ENCODE measurements at regions not wholly inside any gene's neighbourhood (a gene's known extent, or its start where the extent isn't known, plus 50 kb on each side); places are given as distances from the start of the nearest gene placed in this dataset.
"Not testable (repeated sequence)": the region's sequence is repeated elsewhere in the genome, so short reads cannot be mapped to it uniquely, and the experiment has no call there.

- no peak for FAIRE-seq
- DNase-seq (ENCODE audit: insufficient read length, low spot score): no peak
Measured at GRCh38 chr6:85112540-85112939, 337.3 kb upstream of the NT5E start.

- FAIRE-seq (no peak), DNase-seq (ENCODE audit: insufficient read length, low spot score) (no peak)
Measured at GRCh38 chr6:85111481-85112011, 338.3 kb upstream of the NT5E start.

GRCh38 chr6:85110943-85111342 is 338.9 kb upstream of the NT5E start:
- DNase-seq (ENCODE audit: insufficient read length, low spot score): no peak
- FAIRE-seq: no peak

DNA sequence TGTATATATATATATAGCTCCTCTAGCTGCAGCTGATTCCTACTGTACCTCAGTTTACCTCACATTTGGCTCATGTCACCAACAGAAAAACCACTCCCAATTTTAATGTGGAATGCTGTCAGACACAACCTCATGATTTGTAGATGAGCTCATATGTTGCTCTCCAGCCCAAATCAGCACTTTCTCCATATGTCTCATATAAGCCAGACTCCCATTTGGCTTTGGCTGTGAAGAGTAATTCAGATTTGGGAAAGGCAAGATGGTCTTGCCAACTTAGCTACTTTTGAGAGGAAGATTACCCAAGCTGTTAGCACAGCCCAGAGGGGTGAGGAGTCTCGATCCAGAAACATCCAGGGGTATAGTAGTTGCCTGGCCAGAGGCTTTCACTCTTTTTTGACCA is 342.2 kb upstream of the NT5E start:
- FAIRE-seq: no peak
- DNase-seq (ENCODE audit: insufficient read length, low spot score): no peak

DNA sequence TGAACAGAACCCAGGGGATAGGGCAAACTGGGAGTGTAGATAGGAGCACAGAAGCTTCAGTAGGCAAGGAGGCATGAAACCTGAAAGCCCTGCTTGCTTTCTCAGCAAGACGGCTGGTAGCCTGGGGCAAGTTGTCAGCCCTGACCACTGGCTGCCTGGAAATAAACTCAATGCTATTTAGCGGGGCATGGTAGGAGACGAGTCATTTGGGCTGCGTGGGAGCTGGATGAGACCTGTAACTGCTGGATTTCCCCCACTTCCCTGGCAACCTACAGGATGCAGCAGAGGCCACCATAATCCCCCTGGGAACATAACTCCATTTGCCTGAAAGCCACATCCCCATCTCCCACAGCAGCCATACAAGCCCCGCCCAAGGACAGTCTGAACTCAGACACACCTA is 332.6 kb upstream of the TBX18 start:
- DNase-seq (ENCODE audit: insufficient read length, low spot score): no peak
- FAIRE-seq: no peak

DNA sequence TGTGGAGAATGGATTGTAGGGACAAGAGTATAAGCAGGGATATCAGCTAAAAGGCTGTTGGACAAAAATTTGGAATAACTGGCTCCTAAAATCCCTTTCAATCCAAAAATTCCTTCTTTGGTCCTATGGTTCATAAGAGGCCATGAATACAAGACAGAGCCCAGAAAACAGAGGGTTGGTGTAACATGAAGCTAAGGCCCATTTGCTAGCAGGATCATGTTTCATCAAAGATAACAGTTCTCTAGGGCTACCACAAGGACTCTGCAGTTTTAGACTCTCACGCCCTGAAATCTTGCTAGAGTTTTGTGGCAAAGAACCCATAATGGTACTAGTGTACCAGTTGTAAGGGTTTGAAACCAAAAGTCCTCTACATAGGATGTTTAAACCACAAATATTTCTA is 327.8 kb upstream of the TBX18 start:
- DNase-seq (ENCODE audit: insufficient read length, low spot score) (no peak), FAIRE-seq (no peak)

DNA sequence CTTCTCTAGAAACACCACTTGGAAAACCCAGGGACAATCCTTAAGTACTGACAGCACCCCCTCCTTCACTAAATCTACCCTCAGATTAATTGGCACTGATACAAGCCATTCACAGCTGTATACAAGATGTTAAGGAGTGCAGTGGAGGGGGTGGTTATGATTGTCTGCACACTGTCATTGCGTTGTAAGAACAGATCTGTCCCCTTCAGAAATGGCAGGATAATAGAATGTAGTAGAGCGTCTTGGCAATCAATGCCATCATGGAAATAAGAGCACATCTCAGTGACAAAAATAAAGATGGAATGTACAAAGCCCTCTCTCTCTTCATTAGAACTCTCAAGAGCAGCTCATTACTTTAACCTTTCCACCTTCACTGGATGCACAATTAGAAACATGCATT is 324.9 kb upstream of the TBX18 start:
- DNase-seq (ENCODE audit: insufficient read length, low spot score): no peak
- no peak for FAIRE-seq

GRCh38 chr6:85085875-85086274 is 321.5 kb upstream of the TBX18 start:
- no peak for FAIRE-seq
- DNase-seq (ENCODE audit: insufficient read length, low spot score): no peak

- DNase-seq (ENCODE audit: insufficient read length, low spot score) (no peak), FAIRE-seq (no peak)
Measured at GRCh38 chr6:85081102-85081501, 316.7 kb upstream of the TBX18 start.

- DNase-seq (ENCODE audit: insufficient read length, low spot score): no peak
- no peak for FAIRE-seq
Measured at GRCh38 chr6:85079761-85080160, 315.4 kb upstream of the TBX18 start.

- no peak for DNase-seq (ENCODE audit: insufficient read length, low spot score)
- no peak for FAIRE-seq
Measured at GRCh38 chr6:85078058-85078457, 313.7 kb upstream of the TBX18 start.

DNA sequence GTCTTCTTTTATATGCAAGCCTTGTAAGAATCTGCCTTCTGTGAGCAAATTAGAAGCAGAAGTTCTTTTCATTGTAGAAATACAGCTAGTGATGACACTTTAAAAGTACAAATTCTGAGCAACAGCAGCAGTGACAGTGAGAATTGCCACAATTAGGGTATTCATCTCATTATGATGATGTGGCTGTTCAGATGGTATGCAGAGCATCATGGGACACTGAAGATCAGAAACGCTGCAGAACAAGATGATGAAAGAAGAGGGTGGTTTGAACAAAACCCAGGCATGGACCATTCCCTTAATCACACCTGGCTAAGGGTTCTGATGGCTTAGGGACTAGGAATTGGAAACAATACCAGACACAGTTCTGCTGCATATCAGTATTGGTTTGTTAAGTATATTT is 312.7 kb upstream of the TBX18 start:
- DNase-seq (ENCODE audit: insufficient read length, low spot score) (no peak), FAIRE-seq (no peak)

DNA sequence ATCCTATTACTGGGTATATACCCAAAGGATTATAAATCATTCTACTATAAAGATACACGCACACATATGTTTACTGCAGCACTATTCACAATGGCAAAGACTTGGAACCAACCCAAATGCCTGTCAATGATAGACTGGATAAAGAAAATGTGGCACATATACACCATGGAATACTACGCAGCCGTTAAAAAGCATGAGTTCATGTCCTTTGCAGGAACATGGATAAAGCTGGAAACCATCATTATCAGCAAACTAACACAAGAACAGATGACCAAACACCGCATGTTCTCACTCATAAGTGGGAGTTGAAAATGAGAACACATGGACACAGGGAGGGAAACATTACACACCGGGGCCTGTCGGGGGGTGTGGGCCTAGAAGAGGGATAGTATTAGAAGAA is 307.4 kb upstream of the TBX18 start:
- FAIRE-seq; DNase-seq (ENCODE audit: insufficient read length, low spot score): not testable (repeated sequence)

DNA sequence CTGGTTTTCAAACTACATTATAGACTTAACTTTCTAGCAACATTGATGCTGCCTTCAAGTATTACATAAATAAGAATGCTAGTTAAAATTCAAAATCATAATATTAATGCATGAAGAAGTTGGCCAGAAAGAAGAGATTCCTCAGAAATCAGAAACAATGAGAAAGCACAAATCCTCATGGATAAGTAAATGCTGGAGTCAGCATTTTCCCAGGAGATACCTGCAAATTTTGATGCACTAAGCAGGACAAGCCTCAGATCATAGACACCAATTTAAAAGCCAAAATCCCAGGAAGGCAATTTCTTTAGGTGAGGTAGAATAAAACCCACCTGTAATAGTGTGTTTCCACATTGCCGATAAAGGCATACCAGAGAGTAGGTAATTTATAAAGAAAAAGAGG is 305.2 kb upstream of the TBX18 start:
- FAIRE-seq (no peak), DNase-seq (ENCODE audit: insufficient read length, low spot score) (no peak)

DNA sequence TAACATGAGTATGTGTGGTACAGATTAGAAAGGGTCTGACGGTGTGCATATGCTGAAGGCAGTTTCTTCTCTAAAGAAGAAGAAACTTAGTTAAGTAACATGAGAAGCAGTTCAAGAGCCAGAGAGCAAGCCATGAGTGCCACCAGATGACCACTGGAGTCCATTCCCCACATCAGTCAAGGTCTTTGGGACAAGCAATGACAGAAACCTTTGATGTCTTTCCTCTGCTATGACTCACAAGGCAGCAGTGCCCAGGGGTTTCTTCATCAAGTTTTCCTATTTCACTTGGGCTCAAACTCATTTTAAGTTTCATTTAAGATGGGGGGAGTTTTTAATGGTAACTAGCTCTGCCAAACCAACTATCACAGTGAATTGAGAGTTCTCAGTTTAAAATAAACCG is 303.8 kb upstream of the TBX18 start:
- FAIRE-seq (no peak), DNase-seq (ENCODE audit: insufficient read length, low spot score) (no peak)

DNA sequence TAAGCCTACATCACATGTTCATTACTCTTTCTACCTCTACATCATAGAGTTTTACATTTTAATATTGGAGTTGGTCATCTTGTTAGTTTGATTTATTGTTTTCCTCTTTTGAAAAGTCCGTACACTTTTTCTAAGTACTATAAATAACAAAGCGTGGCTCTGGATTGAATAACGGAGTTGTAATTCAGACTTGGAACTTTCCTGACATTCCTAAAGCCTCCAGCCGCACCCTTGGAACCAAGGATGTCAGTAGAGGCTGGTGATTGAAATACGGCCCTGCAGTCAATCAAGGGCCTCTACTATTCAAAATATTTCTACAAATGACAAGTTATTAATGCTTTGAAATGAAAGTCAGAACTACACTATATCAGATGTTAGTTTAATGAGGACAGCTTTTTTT is 301.9 kb upstream of the TBX18 start:
- FAIRE-seq: no peak
- DNase-seq (ENCODE audit: insufficient read length, low spot score): no peak

GRCh38 chr6:85065831-85066230 is 301.4 kb upstream of the TBX18 start:
- no peak for FAIRE-seq
- no peak for DNase-seq (ENCODE audit: insufficient read length, low spot score)

DNA sequence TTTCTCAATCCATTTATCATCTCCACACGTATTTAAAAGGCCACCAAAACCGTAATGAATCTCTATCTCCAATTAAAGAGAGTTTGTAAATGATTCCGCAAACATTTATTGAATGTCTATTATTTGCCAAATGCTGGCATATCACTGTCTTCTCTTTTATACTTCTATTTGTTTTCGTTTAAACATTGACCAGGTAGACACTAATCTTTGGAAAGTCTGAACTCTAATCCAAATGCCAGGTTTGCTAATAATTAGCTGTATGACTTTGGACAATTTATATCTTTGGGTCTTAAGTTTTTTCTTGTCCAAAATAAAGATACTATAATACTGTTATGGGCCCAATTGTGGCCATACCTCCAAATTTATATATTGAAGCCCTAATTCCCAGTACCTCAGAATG is 299.2 kb upstream of the TBX18 start:
- DNase-seq (ENCODE audit: insufficient read length, low spot score) (no peak), FAIRE-seq (no peak)

GRCh38 chr6:85062884-85063283 is 298.5 kb upstream of the TBX18 start:
- DNase-seq (ENCODE audit: insufficient read length, low spot score) (no peak), FAIRE-seq (no peak)

DNA sequence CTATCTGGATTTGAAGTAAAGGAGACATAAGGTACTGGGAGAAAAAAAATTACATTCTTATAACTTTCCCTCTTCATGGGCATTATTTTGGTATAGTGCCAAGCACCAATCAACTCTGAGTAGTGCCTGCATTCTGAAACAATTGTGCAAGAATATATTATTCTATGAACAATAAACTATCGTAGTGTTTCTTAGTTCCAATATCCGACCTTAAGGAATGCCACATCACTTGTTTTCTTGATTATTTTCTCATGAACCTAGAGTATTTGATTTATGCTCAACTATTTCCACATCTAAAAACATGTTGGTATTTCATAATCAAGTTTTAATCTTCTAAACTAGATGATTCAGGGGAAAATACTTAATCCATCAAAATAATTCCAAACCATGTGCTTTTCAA is 294.4 kb upstream of the TBX18 start:
- no peak for DNase-seq (ENCODE audit: insufficient read length, low spot score)
- FAIRE-seq: no peak

GRCh38 chr6:85050149-85050548 is 285.8 kb upstream of the TBX18 start:
- FAIRE-seq: no peak

GRCh38 chr6:85049282-85049681 is 284.9 kb upstream of the TBX18 start:
- no peak for FAIRE-seq
- no peak for DNase-seq (ENCODE audit: insufficient read length, low spot score)

More at GRCh38 chr6:85050149-85050548, 285.8 kb upstream of the TBX18 start:
- no peak for DNase-seq (ENCODE audit: insufficient read length, low spot score)

DNA sequence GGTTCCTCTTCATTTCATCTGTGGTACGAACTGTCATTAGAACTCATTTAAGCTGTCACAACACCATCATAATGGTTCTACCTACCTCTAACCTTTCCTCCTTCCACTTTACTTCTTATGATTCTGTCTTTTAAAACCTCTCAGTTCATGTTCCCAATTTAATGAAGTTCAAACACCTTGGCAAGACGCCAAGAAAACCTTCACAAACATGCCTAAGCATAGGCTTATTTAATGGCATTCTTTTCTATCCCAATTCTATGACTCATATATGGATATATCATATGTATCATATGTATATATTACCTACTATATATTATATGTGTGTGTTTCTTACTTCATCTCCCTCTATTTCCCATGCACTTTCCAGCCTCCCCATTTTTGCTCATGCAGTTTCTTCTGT is 283.4 kb upstream of the TBX18 start:
- no peak for FAIRE-seq

More for the DNA sequence above, 283.4 kb upstream of the TBX18 start:
- no peak for DNase-seq (ENCODE audit: insufficient read length, low spot score)
